IMR-90 (cell line): ENCODE measurements at regions not wholly inside any gene's neighbourhood (a gene's known extent, or its start where the extent isn't known, plus 50 kb on each side); places are given as distances from the start of the nearest gene placed in this dataset.
A peak's percentile ranks its signal among the peaks of the same experiment; 100 is the strongest.

Experiments
- ATAC-seq: fragments of 200-7000 bp; cut with Tn5 transposase; 2 replicates; pipeline ENCODE4 v1.9.1; 2020; ENCODE audit warnings: low read depth, mild to moderate bottlenecking, moderate library complexity
- BruUV-seq: library from RNA; stranded (reverse); fragments of 400-500 nt; replicated peaks from 2 replicates; lab custom pipeline; 2021; lab: Mats Ljungman, UMichigan
- CTCF ChIA-PET: fragments of 300-600 bp; formaldehyde crosslinking; extraction: SDS; loops from one replicate; lab custom pipeline; 2021; ENCODE audit warnings: antibody characterized with exemption; lab: Yijun Ruan, JAX
- POLR2A ChIA-PET: fragments of 300-600 bp; sonication (Branson Sonifier 250); formaldehyde crosslinking; loops from one replicate; lab custom pipeline; 2022; ENCODE audit warnings: antibody characterized with exemption; ENCODE audit not compliant: unreplicated experiment; lab: Charles Lee
- DNase-seq: peaks from one replicate; pipeline ENCODE4 v3.0.0; 2013
- H2AFZ ChIP-seq: replicated peaks from 2 replicates; pipeline ENCODE3; 2013; ENCODE audit warnings: low read length, mild to moderate bottlenecking; ENCODE audit not compliant: poor library complexity
- H2AK5ac ChIP-seq: 2 replicates; pipeline ENCODE4 v1.6.1; 2013; ENCODE audit warnings: low read depth, low read length, inconsistent platforms
- H2AK9ac ChIP-seq: replicated peaks from 2 replicates; pipeline ENCODE3; 2013; ENCODE audit warnings: mild to moderate bottlenecking, low read depth, low read length, moderate library complexity; ENCODE audit not compliant: poor library complexity
- H2BK120ac ChIP-seq: 2 replicates; pipeline ENCODE4 v1.6.1; 2013; ENCODE audit warnings: low read depth, low read length, inconsistent platforms
- H2BK15ac ChIP-seq: 3 replicates; pipeline ENCODE4 v1.6.1; 2013; ENCODE audit warnings: low read depth, low read length, inconsistent platforms
- H2BK20ac ChIP-seq: 2 replicates; pipeline ENCODE4 v1.6.1; 2013; ENCODE audit warnings: low read depth, mild to moderate bottlenecking, inconsistent platforms, low read length, moderate library complexity
- H2BK5ac ChIP-seq: 2 replicates; pipeline ENCODE4 v1.6.1; 2013; ENCODE audit warnings: mild to moderate bottlenecking, low read depth, low read length, inconsistent platforms; ENCODE audit not compliant: poor library complexity, severe bottlenecking
- H3K14ac ChIP-seq: replicated peaks from 2 replicates; pipeline ENCODE4 v1.6.1; 2013; ENCODE audit warnings: low read depth, low read length, inconsistent platforms
- H3K18ac ChIP-seq: 2 replicates; pipeline ENCODE4 v1.6.1; 2013; ENCODE audit warnings: low read depth, low read length, control low read depth
- H3K23ac ChIP-seq: 2 replicates; pipeline ENCODE4 v1.6.1; 2013; ENCODE audit warnings: low read depth, low read length, inconsistent platforms
- H3K27ac ChIP-seq: 2 replicates; pipeline ENCODE4 v1.5.1; 2013; ENCODE audit warnings: mild to moderate bottlenecking, control low read depth, low read length; ENCODE audit not compliant: insufficient read depth
- H3K27me3 ChIP-seq: 2 replicates; pipeline ENCODE4 v1.6.1; 2013; ENCODE audit warnings: low read length; ENCODE audit not compliant: control insufficient read depth, insufficient read depth
- H3K36me3 ChIP-seq: 2 replicates; pipeline ENCODE4 v1.6.1; 2013; ENCODE audit warnings: low read length, mixed read lengths; ENCODE audit not compliant: control insufficient read depth, insufficient read depth
- H3K4ac ChIP-seq: 2 replicates; pipeline ENCODE4 v1.6.1; 2013; ENCODE audit warnings: low read depth, low read length, inconsistent platforms
- H3K4me1 ChIP-seq: 2 replicates; pipeline ENCODE4 v1.6.1; 2013; ENCODE audit warnings: low read length, mixed read lengths; ENCODE audit not compliant: control insufficient read depth, insufficient read depth
- H3K4me2 ChIP-seq: 2 replicates; pipeline ENCODE4 v1.6.1; 2013; ENCODE audit warnings: low read depth, mild to moderate bottlenecking, control low read depth, low read length, moderate library complexity
- H3K4me3 ChIP-seq: 2 replicates; pipeline ENCODE4 v1.5.1; 2013; ENCODE audit warnings: low read depth, mild to moderate bottlenecking, control low read depth, low read length, moderate library complexity; ENCODE audit not compliant: insufficient read depth
- H3K56ac ChIP-seq: 2 replicates; pipeline ENCODE4 v1.6.1; 2013; ENCODE audit warnings: low read length, inconsistent platforms; ENCODE audit not compliant: insufficient read depth; ENCODE audit errors: extremely low read depth
- H3K79me1 ChIP-seq, 2 experiments: 2 replicates each; pipeline ENCODE4 v1.6.1; 2013; ENCODE audit warnings: low read length in 2 of 2, inconsistent platforms in 1 of 2, low read depth in 1 of 2
- H3K9ac ChIP-seq: 2 replicates; pipeline ENCODE4 v1.6.1; 2013; ENCODE audit warnings: low read depth, low read length, control low read depth
- H3K9me1 ChIP-seq: 2 replicates; pipeline ENCODE4 v1.6.1; 2013; ENCODE audit warnings: low read length, inconsistent platforms; ENCODE audit not compliant: insufficient read depth
- H3K9me3 ChIP-seq: 2 replicates; pipeline ENCODE4 v1.6.1; 2013; ENCODE audit warnings: low read length; ENCODE audit not compliant: control insufficient read depth, insufficient read depth
- H4K20me1 ChIP-seq: 2 replicates; pipeline ENCODE4 v1.6.1; 2013; ENCODE audit warnings: low read length, inconsistent platforms; ENCODE audit not compliant: insufficient read depth
- H4K5ac ChIP-seq: 2 replicates; pipeline ENCODE4 v1.6.1; 2013; ENCODE audit warnings: mild to moderate bottlenecking, low read depth, low read length, control low read depth
- H4K8ac ChIP-seq, 2 experiments: 2 replicates each; pipeline ENCODE4 v1.6.1; 2013; ENCODE audit warnings: low read depth in 2 of 2, low read length in 2 of 2, control low read depth in 1 of 2, inconsistent platforms in 1 of 2
- H4K91ac ChIP-seq: 2 replicates; pipeline ENCODE4 v1.6.1; 2013; ENCODE audit warnings: low read depth, low read length, inconsistent platforms; ENCODE audit not compliant: insufficient read depth
- CEBPB ChIP-seq: IDR thresholded peaks from 2 replicates; pipeline ENCODE4 v1.6.1; 2012; ENCODE audit warnings: low read depth, low read length, improper control_type of control experiment
- CHD1 ChIP-seq: IDR thresholded peaks from 2 replicates; pipeline ENCODE4 v1.6.1; 2012; ENCODE audit warnings: low read depth, low read length, improper control_type of control experiment
- FOS ChIP-seq: fragments of 150-350 bp; IDR thresholded peaks from 2 replicates; pipeline ENCODE4 v1.6.1; 2016; ENCODE audit warnings: low read depth, low read length
- MAFK ChIP-seq: IDR thresholded peaks from 2 replicates; pipeline ENCODE4 v1.6.1; 2012; ENCODE audit warnings: low read depth, low read length, improper control_type of control experiment
- MAZ ChIP-seq: IDR thresholded peaks from 2 replicates; pipeline ENCODE4 v1.6.1; 2012; ENCODE audit warnings: low read depth, mild to moderate bottlenecking, low read length, improper control_type of control experiment, moderate library complexity, borderline replicate concordance
- MXI1 ChIP-seq: IDR thresholded peaks from 2 replicates; pipeline ENCODE4 v1.6.1; 2012; ENCODE audit warnings: low read depth, mild to moderate bottlenecking, low read length, moderate library complexity, borderline replicate concordance
- NFE2L2 ChIP-seq: fragments of 150-350 bp; IDR thresholded peaks from 2 replicates; pipeline ENCODE4 v1.6.1; 2016; ENCODE audit warnings: low read depth, mild to moderate bottlenecking, low read length
- POLR2A ChIP-seq: IDR thresholded peaks from 2 replicates; pipeline ENCODE4 v1.6.1; 2012; ENCODE audit warnings: mild to moderate bottlenecking, low read depth, low read length
- RAD21 ChIP-seq: IDR thresholded peaks from 2 replicates; pipeline ENCODE4 v1.6.1; 2012; ENCODE audit warnings: low read length, improper control_type of control experiment
- RCOR1 ChIP-seq: IDR thresholded peaks from 2 replicates; pipeline ENCODE4 v1.6.1; 2012; ENCODE audit warnings: mild to moderate bottlenecking, low read length, improper control_type of control experiment; ENCODE audit not compliant: insufficient replicate concordance
- RFX5 ChIP-seq: IDR thresholded peaks from 2 replicates; pipeline ENCODE4 v1.8.0; 2012; ENCODE audit warnings: low read depth, mild to moderate bottlenecking, low read length, moderate library complexity
- SMC3 ChIP-seq: fragments of 150-350 bp; IDR thresholded peaks from 2 replicates; pipeline ENCODE4 v1.6.1; 2016; ENCODE audit warnings: low read depth, mild to moderate bottlenecking, antibody characterized with exemption, low read length, moderate library complexity
- dilution Hi-C: fragments of 300-500 bp; cut with HindIII; formaldehyde crosslinking; loops from one replicate; pipeline ENCODE4 v1.14.3; 2018; ENCODE audit warnings: low sequenced_read_pairs; ENCODE audit not compliant: unreplicated experiment
- in situ Hi-C: fragments of 300-500 bp; cut with MboI; formaldehyde crosslinking; loops from 3 replicates; pipeline ENCODE4 v1.14.3; 2019; ENCODE audit warnings: low sequenced_read_pairs, inconsistent platforms, mixed read lengths
- intact Hi-C: fragments of 100-400 bp; cut with micrococcal nuclease; formaldehyde crosslinking; loops from 2 replicates; pipeline ENCODE4 v1.10.0; 2022
- TF ChIP-seq, protein P1 (sequence below): conservative IDR thresholded peaks from 2 replicates; pipeline ENCODE4 v1.5.1; 2012; ENCODE audit warnings: mild to moderate bottlenecking, low read depth, low read length, improper control_type of control experiment
- TF ChIP-seq, protein P2 (sequence below): fragments of 150-350 bp; IDR thresholded peaks from 2 replicates; pipeline ENCODE4 v1.6.1; 2016; ENCODE audit warnings: low read depth, mild to moderate bottlenecking, low read length, moderate library complexity, borderline replicate concordance
- TF ChIP-seq, protein P3 (sequence below): fragments of 150-350 bp; IDR thresholded peaks from 2 replicates; pipeline ENCODE4 v1.6.1; 2017; ENCODE audit warnings: mild to moderate bottlenecking, antibody characterized with exemption, low read length, low read depth

DNA sequence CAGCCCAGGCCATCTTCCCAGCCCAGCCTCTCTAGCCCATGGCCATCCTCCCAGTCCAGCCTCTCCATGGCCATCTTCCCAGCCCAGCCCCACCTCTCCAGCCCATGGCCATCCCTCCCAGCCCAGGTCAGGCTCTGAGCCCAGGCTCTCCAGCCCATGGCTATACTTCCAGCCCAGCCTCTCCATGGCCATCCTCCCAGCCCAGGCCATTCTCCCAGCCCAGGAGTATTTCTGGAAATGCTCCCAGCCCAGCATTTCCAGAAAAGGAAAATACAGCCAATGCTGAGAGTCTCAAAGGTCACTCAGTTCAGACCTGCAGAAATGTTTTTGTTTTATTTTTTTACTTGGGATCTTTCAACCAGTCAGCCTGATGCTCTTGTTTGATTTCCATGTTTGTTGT lies 70.0 kb upstream of the ZNF281 start:
- Histone ChIP-seq H3K56ac (no peak overlapping the region), H3K79me1 (peaks cover 0 to 6% of the 10 kb centered on the region in 2 experiments; a peak in 3 of 4 replicates), H3K4me1 (peaks cover 12% of the 10 kb centered on the region), H3K4me3 (no peak overlapping the region), H4K20me1 (no peaks in the 10 kb centered on the region), H2BK5ac (no peak overlapping the region), H4K8ac (no peak overlapping the region; a peak in 1 of 4 replicates), H2AK5ac (no peak overlapping the region), H3K9me1 (peaks cover 5% of the 10 kb centered on the region; the same call in 1 of the 2 replicates), H3K23ac (no peak overlapping the region), H4K5ac (no peak overlapping the region), H3K9ac (no peak overlapping the region), H2AK9ac (no peak overlapping the region), H3K18ac (no peak overlapping the region), H3K4ac (no peak overlapping the region; the same call in 1 of the 2 replicates), H3K14ac (no peak overlapping the region), H3K36me3 (no peaks in the 10 kb centered on the region), H3K4me2 (no peak overlapping the region), H2BK120ac (no peak overlapping the region), H3K27ac (no peak overlapping the region), H2AFZ (no peak overlapping the region), H2BK15ac (peak overlapping the region; percentile 33; the same call in 1 of the 3 replicates), H3K9me3 (no peaks in the 10 kb centered on the region), H4K91ac (no peak overlapping the region; the same call in 1 of the 2 replicates), H2BK20ac (no peak overlapping the region), H3K27me3 (no peaks in the 10 kb centered on the region)
- DNase-seq (no peak), ATAC-seq (no peak)
- no TSS peak for BruUV-seq
- in situ Hi-C loops (no loop called here), intact Hi-C loops (loop anchor here (10.0 kb wide), 1 partner anchor 175 kb away; no protein-coding TSS in a partner anchor), dilution Hi-C loops (no loop called here)
- ChIA-PET CTCF (no interaction called here), POLR2A (no interaction called here)
- TF ChIP-seq POLR2A: no peak
- no peak for TF ChIP-seq RFX5
- TF ChIP-seq, protein P1, sequence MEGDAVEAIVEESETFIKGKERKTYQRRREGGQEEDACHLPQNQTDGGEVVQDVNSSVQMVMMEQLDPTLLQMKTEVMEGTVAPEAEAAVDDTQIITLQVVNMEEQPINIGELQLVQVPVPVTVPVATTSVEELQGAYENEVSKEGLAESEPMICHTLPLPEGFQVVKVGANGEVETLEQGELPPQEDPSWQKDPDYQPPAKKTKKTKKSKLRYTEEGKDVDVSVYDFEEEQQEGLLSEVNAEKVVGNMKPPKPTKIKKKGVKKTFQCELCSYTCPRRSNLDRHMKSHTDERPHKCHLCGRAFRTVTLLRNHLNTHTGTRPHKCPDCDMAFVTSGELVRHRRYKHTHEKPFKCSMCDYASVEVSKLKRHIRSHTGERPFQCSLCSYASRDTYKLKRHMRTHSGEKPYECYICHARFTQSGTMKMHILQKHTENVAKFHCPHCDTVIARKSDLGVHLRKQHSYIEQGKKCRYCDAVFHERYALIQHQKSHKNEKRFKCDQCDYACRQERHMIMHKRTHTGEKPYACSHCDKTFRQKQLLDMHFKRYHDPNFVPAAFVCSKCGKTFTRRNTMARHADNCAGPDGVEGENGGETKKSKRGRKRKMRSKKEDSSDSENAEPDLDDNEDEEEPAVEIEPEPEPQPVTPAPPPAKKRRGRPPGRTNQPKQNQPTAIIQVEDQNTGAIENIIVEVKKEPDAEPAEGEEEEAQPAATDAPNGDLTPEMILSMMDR: no peak
- no peak for TF ChIP-seq RAD21
- TF ChIP-seq SMC3: no peak
- no peak for TF ChIP-seq NFE2L2
- TF ChIP-seq CEBPB: no peak
- TF ChIP-seq CHD1: no peak
- TF ChIP-seq MXI1: no peak
- no peak for TF ChIP-seq MAFK
- TF ChIP-seq, protein P2, sequence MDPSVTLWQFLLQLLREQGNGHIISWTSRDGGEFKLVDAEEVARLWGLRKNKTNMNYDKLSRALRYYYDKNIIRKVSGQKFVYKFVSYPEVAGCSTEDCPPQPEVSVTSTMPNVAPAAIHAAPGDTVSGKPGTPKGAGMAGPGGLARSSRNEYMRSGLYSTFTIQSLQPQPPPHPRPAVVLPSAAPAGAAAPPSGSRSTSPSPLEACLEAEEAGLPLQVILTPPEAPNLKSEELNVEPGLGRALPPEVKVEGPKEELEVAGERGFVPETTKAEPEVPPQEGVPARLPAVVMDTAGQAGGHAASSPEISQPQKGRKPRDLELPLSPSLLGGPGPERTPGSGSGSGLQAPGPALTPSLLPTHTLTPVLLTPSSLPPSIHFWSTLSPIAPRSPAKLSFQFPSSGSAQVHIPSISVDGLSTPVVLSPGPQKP: no peak
- no peak for TF ChIP-seq RCOR1
- no peak for TF ChIP-seq FOS
- TF ChIP-seq MAZ: no peak
- TF ChIP-seq, protein P3, sequence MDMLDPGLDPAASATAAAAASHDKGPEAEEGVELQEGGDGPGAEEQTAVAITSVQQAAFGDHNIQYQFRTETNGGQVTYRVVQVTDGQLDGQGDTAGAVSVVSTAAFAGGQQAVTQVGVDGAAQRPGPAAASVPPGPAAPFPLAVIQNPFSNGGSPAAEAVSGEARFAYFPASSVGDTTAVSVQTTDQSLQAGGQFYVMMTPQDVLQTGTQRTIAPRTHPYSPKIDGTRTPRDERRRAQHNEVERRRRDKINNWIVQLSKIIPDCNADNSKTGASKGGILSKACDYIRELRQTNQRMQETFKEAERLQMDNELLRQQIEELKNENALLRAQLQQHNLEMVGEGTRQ: no peak
